ENCODE measurements at regions not wholly inside any gene's neighbourhood (a gene's known extent, or its start where the extent isn't known, plus 50 kb on each side); places are given as distances from the start of the nearest gene placed in this dataset.

DNA sequence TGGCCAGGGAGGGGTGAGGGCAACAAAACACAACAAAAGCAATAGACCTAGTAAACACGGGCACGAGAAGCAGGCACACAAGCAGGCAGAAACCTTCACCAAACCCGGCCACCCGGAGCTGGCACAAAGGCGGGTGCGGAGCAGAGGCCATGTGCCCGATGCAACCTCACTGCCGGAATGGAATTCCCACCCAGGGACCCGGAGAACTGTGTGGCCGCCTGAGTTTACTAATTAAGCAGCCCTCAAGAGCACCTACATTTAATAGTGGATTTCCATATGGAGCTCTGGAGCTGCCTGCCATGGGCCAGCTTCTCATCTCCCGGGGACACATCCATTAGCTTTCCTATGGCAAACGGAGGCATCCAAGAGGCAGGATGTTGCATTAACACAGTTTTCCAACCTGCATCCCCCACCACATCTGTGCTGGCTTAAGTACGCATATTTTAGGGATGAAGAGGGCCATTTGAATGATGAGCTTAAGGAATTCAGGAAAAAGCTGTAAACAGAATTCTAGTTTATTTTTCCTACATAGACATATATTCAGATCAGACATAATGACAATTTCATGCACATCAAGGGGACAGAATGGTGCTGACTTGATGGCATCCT, 104.5 kb upstream of the SMIM21 start:
- no peak for DNase-seq (ENCODE audit: extremely low spot score)
- CTCF ChIA-PET = interaction anchor here (1.3 kb wide), 1 partner anchor 13 kb away, joined by 3 read pairs; no protein-coding TSS in a partner anchor
- TF ChIP-seq, protein P1, sequence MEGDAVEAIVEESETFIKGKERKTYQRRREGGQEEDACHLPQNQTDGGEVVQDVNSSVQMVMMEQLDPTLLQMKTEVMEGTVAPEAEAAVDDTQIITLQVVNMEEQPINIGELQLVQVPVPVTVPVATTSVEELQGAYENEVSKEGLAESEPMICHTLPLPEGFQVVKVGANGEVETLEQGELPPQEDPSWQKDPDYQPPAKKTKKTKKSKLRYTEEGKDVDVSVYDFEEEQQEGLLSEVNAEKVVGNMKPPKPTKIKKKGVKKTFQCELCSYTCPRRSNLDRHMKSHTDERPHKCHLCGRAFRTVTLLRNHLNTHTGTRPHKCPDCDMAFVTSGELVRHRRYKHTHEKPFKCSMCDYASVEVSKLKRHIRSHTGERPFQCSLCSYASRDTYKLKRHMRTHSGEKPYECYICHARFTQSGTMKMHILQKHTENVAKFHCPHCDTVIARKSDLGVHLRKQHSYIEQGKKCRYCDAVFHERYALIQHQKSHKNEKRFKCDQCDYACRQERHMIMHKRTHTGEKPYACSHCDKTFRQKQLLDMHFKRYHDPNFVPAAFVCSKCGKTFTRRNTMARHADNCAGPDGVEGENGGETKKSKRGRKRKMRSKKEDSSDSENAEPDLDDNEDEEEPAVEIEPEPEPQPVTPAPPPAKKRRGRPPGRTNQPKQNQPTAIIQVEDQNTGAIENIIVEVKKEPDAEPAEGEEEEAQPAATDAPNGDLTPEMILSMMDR (IDR thresholded peaks at IDR 0.05; ENCODE audit: control extremely low read depth, extremely low read depth, low read depth, missing control alignments) = no peak
- POLR2A ChIA-PET = no interaction called here

DNA sequence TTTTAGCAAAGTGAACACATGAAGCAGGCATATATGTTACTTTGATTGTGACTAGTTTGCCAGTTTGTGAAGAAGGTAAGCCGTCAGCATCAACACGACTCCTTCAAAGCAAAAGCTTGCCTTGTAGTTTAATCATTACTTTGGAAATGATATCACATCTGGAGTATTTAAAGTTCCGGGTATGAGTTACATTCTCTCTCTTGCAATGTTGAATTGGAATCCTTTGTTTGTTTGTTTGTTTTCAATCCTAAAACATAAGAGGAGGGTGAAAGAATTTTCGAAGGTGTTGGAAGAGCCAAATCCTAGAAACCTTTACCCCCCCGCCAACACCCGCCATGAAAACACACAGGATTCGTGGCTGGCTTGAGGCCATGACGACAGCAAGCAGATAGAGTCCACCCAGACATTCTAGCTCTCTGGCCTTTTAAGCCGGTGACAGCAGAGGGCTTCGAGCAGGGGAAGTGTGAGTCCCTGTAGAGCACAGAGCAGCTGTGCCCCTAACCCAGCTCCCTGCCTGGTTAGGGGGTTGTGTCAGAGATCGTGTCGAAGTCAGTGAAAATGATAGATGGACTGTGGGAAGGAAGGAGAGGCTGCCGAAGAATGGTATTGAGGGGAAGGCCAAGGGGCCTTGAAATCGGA, 103.8 kb upstream of the SMIM21 start:
- no peak for DNase-seq (ENCODE audit: extremely low spot score)
- TF ChIP-seq, protein P1 (IDR thresholded peaks at IDR 0.05; ENCODE audit: control extremely low read depth, extremely low read depth, low read depth, missing control alignments) = no peak
- CTCF ChIA-PET = interaction anchor here (1.3 kb wide), 1 partner anchor 13 kb away, joined by 3 read pairs; no protein-coding TSS in a partner anchor
- POLR2A ChIA-PET = no interaction called here

DNA sequence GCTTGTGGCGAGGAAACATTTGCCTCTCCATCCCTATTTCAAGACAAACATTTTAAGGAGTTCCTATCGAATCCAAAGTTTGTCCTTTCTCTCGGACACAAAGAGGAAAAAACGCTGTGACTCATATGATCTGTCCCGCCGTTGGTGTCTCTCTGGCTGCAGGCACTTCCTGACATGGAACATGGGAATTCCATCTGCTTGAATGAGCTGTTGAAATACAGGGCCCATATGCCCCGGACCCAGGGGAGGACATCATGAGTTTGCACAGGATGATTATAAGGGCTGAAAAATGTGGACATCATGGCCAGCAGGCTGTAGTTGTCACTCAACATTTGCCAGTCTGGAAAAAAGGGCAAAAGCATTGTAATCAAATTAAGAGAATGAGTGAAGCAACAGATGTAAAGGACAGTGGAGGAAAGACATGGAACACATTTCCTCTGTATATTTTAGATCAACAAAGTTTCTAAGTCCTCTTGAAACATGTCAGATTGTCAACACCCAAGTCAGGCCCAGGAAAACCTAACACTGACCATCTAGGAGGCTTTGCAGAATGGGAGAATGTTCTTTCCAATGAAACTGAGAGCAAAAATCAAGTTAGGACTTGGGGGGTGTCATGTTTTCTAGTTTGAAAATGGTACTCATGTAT, 103.2 kb upstream of the SMIM21 start:
- TF ChIP-seq, protein P1 (IDR thresholded peaks at IDR 0.05; ENCODE audit: control extremely low read depth, extremely low read depth, low read depth, missing control alignments) = no peak
- DNase-seq (ENCODE audit: extremely low spot score) = no peak
- ChIA-PET CTCF (interaction anchor here (1.3 kb wide), 1 partner anchor 14 kb away, joined by 3 read pairs; no protein-coding TSS in a partner anchor), POLR2A (no interaction called here)

DNA sequence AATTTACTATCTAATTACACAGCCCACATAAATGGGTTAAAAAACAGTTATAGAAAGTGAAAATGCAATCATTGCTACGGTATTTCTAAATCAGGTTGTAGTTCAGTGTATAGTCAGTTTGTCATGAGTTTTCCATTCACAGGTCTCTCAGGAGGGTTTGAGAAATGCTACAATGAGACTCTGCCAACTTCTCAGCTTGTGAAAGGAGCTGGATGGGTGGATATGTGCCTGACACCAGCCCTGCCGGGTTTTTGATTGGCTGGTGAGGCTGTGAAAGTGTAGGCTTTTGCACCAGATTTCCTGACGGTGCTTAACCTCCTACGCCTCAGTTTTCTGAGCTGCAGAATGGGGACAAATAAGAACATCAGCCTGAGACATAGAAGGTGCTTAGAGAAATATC, 102.6 kb upstream of the SMIM21 start:
- TF ChIP-seq, protein P1 (IDR thresholded peaks at IDR 0.05; ENCODE audit: control extremely low read depth, extremely low read depth, low read depth, missing control alignments) = no peak
- no peak for DNase-seq (ENCODE audit: extremely low spot score)
- CTCF ChIA-PET = no interaction called here
- POLR2A ChIA-PET = no interaction called here

DNA sequence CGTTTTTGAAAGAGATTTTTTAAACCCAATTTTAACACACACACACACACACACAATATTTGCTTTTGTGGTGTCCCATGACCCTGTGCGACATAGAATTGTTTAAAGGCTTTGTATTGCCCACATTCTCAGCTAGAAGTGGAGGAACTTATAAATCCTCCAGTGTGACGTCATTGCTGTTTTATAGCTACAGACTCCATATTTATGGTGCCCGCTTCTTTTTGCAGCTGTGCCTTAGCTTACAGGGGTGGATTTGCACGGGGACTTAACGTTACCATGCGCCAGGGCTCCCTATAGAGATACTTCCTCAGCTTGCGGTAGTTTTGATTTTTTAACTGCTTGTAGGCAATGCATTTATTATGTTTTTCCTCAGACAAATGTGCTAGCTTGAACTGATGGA, 101.9 kb upstream of the SMIM21 start:
- TF ChIP-seq, protein P1 (IDR thresholded peaks at IDR 0.05; ENCODE audit: control extremely low read depth, extremely low read depth, low read depth, missing control alignments) = no peak
- POLR2A ChIA-PET = no interaction called here
- no peak for DNase-seq (ENCODE audit: extremely low spot score)
- CTCF ChIA-PET = no interaction called here

DNA sequence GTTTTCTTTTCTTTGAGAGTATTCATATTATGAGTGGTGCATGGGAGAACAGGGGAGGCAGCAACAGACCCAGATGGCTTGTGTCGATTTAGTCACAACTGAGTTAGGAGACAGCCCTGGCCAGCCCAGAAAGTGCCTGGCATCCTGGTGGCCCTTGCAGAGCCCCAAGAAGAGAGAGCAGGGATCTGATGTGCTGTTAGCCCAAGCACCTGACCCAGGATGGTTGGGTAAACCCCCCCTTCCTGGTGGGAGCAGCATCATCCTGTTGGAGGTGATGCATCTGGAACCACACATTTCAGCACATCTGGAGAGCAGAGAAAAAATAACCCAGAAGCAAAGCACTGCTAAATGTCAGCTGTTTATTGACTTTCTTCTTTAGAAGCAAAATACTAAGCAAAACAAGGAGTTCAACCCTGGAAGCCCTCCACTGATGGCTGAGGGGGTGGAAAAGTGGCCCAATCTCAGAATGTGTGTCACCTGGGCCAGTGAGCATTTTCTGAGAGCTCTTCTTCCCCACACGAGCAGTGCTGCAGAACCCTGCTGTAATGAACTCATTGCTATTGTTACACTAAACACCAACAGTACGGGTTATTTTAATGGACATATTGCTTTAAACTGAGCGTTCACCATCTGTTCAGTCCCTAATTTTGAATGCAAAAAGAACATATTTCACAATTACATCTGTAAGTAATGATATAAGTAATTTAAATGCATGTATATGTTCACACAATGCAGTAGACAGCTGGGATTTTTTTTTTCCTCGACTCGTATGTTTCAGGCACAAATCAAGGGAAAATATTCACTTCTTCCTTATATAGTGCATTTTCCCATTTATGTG, 100.6 kb upstream of the SMIM21 start:
- POLR2A ChIA-PET = no interaction called here
- TF ChIP-seq, protein P1 (IDR thresholded peaks at IDR 0.05; ENCODE audit: control extremely low read depth, extremely low read depth, low read depth, missing control alignments) = no peak
- CTCF ChIA-PET = interaction anchor here (0.9 kb wide), 1 partner anchor 17 kb away, joined by 3 read pairs; no protein-coding TSS in a partner anchor
- DNase-seq (ENCODE audit: extremely low spot score) = no peak
